K562 (cell line): ENCODE measurements at regions not wholly inside any gene's neighbourhood (a gene's known extent, or its start where the extent isn't known, plus 50 kb on each side); places are given as distances from the start of the nearest gene placed in this dataset.

Experiments
- CBX8 ChIP-seq: fragments of 200-600 bp; sonication (generic); IDR thresholded peaks from 2 replicates; pipeline ENCODE4 v1.6.1; 2012; ENCODE audit warnings: borderline replicate concordance, mixed run types, low read depth, mild to moderate bottlenecking, moderate library complexity, mixed read lengths, low read length, control low read depth, inconsistent platforms; ENCODE audit not compliant: poor library complexity, severe bottlenecking; ENCODE audit errors: extremely low read depth
- ETV5 ChIP-seq: sonication (generic); formaldehyde crosslinking; IDR thresholded peaks from 2 replicates; pipeline ENCODE4 v1.4.0; 2020; ENCODE audit warnings: low read depth, mild to moderate bottlenecking, missing genetic modification reagents
- FOXK2 ChIP-seq, 2 experiments: fragments of 450-650 bp; IDR thresholded peaks in 1 of 2; conservative IDR thresholded peaks in 1 of 2; 2 replicates each; pipeline ENCODE4 v1.6.1; 2016; ENCODE audit warnings: low read depth in 2 of 2, mild to moderate bottlenecking in 1 of 2
- PRDM10 ChIP-seq: fragments of 450-650 bp; IDR thresholded peaks from 2 replicates; pipeline ENCODE4 v1.6.1; 2018; ENCODE audit not compliant: partially characterized antibody
- PREB ChIP-seq: sonication (generic); formaldehyde crosslinking; IDR thresholded peaks from 2 replicates; pipeline ENCODE4 v1.8.1; 2023; ENCODE audit warnings: mild to moderate bottlenecking, missing genetic modification reagents
- TEAD2 ChIP-seq: fragments of 450-650 bp; IDR thresholded peaks from 2 replicates; pipeline ENCODE4 v1.6.1; 2016; ENCODE audit warnings: missing genetic modification characterization, control low read depth, missing compliant biosample characterization
- TEAD4 ChIP-seq, 2 experiments: sonication (generic) in 1 of 2; formaldehyde crosslinking in 1 of 2; IDR thresholded peaks; 2 replicates each; pipeline versions ENCODE4 v1.6.1 to v1.8.0; 2012 to 2022; ENCODE audit warnings: borderline replicate concordance in 1 of 2, inconsistent platforms in 1 of 2, low read length in 1 of 2, mild to moderate bottlenecking in 1 of 2, missing genetic modification reagents in 1 of 2
- ZC3H8 ChIP-seq: fragments of 450-650 bp; IDR thresholded peaks from 2 replicates; pipeline ENCODE4 v1.6.1; 2017
- TF ChIP-seq, protein P1 (sequence below): fragments of 450-650 bp; formaldehyde crosslinking; IDR thresholded peaks from 2 replicates; pipeline ENCODE4 v1.4.0; 2020; ENCODE audit warnings: mild to moderate bottlenecking, moderate library complexity
- TF ChIP-seq, protein P2 (sequence below), 2 experiments: IDR thresholded peaks; 2 replicates each; pipeline ENCODE4 v1.6.1; 2011; ENCODE audit warnings: borderline replicate concordance in 1 of 2, control low read depth in 1 of 2, low read depth in 1 of 2, low read length in 1 of 2, mild to moderate bottlenecking in 1 of 2, mixed read lengths in 1 of 2, moderate library complexity in 1 of 2; ENCODE audit not compliant: insufficient read depth in 1 of 2, insufficient read length in 1 of 2, poor library complexity in 1 of 2, severe bottlenecking in 1 of 2; ENCODE audit errors: extremely low read depth in 1 of 2

GRCh38 chr7:49159536-49159935, 235.2 kb downstream of the CDC14C start:
- no peak for TF ChIP-seq ETV5 (CRISPR knock-in tag)
- TF ChIP-seq, protein P1, sequence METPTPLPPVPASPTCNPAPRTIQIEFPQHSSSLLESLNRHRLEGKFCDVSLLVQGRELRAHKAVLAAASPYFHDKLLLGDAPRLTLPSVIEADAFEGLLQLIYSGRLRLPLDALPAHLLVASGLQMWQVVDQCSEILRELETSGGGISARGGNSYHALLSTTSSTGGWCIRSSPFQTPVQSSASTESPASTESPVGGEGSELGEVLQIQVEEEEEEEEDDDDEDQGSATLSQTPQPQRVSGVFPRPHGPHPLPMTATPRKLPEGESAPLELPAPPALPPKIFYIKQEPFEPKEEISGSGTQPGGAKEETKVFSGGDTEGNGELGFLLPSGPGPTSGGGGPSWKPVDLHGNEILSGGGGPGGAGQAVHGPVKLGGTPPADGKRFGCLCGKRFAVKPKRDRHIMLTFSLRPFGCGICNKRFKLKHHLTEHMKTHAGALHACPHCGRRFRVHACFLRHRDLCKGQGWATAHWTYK (CRISPR knock-in tag) = no peak
- TF ChIP-seq, protein P2, sequence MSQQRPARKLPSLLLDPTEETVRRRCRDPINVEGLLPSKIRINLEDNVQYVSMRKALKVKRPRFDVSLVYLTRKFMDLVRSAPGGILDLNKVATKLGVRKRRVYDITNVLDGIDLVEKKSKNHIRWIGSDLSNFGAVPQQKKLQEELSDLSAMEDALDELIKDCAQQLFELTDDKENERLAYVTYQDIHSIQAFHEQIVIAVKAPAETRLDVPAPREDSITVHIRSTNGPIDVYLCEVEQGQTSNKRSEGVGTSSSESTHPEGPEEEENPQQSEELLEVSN (IDR thresholded peaks at IDR 0.05; ENCODE audit: borderline replicate concordance in 1 of 2, extremely low read depth in 1 of 2, insufficient read depth in 1 of 2, insufficient read length in 1 of 2, low read depth in 1 of 2, low read length in 1 of 2, poor library complexity in 1 of 2, severe bottlenecking in 1 of 2) = no peak
- no peak for TF ChIP-seq FOXK2 (conservative IDR thresholded peaks at IDR 0.05 in 1 of 2, IDR thresholded peaks at IDR 0.05 in 1 of 2; ENCODE audit: low read depth in 2 of 2)
- no peak for TF ChIP-seq TEAD2 (tag)
- TF ChIP-seq ZC3H8 = no peak
- no peak for TF ChIP-seq TEAD4 (IDR thresholded peaks at IDR 0.05; ENCODE audit: low read length)
- no peak for TF ChIP-seq TEAD4 (CRISPR knock-in tag; IDR thresholded peaks at IDR 0.05; ENCODE audit: borderline replicate concordance)
- TF ChIP-seq PRDM10 = no peak
- no peak for TF ChIP-seq PREB
- TF ChIP-seq CBX8 = no peak
